PC-9 (cell line): ENCODE measurements at regions not wholly inside any gene's neighbourhood (a gene's known extent, or its start where the extent isn't known, plus 50 kb on each side); places are given as distances from the start of the nearest gene placed in this dataset.

ENCODE experiments used
- CTCF ChIP-seq: fragments of 200-600 bp; sonication (generic); conservative IDR thresholded peaks from 2 replicates; pipeline ENCODE4 v1.6.1; 2017; ENCODE audit warnings: mixed run types, antibody characterized with exemption, mild to moderate bottlenecking, moderate library complexity
- EZH2 ChIP-seq: fragments of 200-600 bp; sonication (generic); IDR thresholded peaks from 2 replicates; pipeline ENCODE4 v1.8.0; 2017; ENCODE audit warnings: antibody characterized with exemption, low read depth

- TF ChIP-seq EZH2: no peak
- TF ChIP-seq CTCF: no peak
Measured at GRCh38 chr4:66052426-66052825, 382.1 kb upstream of the EPHA5 start.
